CD8-positive, alpha-beta memory T cell (primary cell): ENCODE measurements at regions not wholly inside any gene's neighbourhood (a gene's known extent, or its start where the extent isn't known, plus 50 kb on each side); places are given as distances from the start of the nearest gene placed in this dataset.

ENCODE experiments used
- CTCF ChIA-PET: fragments of 350-600 bp; sonication (Branson Sonifier 250); formaldehyde crosslinking; loops from one replicate; lab custom pipeline; 2021; ENCODE audit warnings: antibody characterized with exemption; lab: Charles Lee
- POLR2A ChIA-PET: fragments of 350-600 bp; sonication (Branson Sonifier 250); formaldehyde crosslinking; loops from one replicate; lab custom pipeline; 2021; ENCODE audit warnings: antibody characterized with exemption; lab: Charles Lee
- DNase-seq, 5 donors: peaks; one replicate each; pipeline versions ENCODE4 v3.0.0 to v3.0.0-alpha.2; 2020 to 2022; ENCODE audit warnings: mixed read lengths in 1 of 5
- H3K27ac ChIP-seq: one replicate; pipeline ENCODE4 v1.7.0; 2013; ENCODE audit warnings: low read depth, mild to moderate bottlenecking, low read length, moderate library complexity
- H3K27me3 ChIP-seq: 2 replicates; pipeline ENCODE4 v1.7.0; 2013; ENCODE audit warnings: low read length, mild to moderate bottlenecking; ENCODE audit not compliant: insufficient read depth, poor library complexity, severe bottlenecking
- H3K36me3 ChIP-seq: 2 replicates; pipeline ENCODE4 v1.7.0; 2013; ENCODE audit warnings: mild to moderate bottlenecking, low read length, moderate library complexity; ENCODE audit not compliant: insufficient read depth
- H3K4me1 ChIP-seq: 2 replicates; pipeline ENCODE4 v1.7.0; 2013; ENCODE audit warnings: mild to moderate bottlenecking, low read length, moderate library complexity; ENCODE audit not compliant: insufficient read depth
- H3K4me3 ChIP-seq: 2 replicates; pipeline ENCODE4 v1.7.0; 2013; ENCODE audit warnings: mild to moderate bottlenecking, low read length
- H3K9me3 ChIP-seq: 2 replicates; pipeline ENCODE4 v1.7.0; 2013; ENCODE audit warnings: mild to moderate bottlenecking, low read length
- H3K27ac Mint-ChIP-seq, 8 donors: one replicate each; pipeline ENCODE4 v1.8.0; 2020 to 2021; ENCODE audit warnings: mixed read lengths in 8 of 8, mild to moderate bottlenecking in 6 of 8, inconsistent platforms in 3 of 8, moderate library complexity in 3 of 8
- H3K27me3 Mint-ChIP-seq, 2 donors: one replicate each; pipeline ENCODE4 v1.8.0; 2020 to 2021; ENCODE audit warnings: mixed read lengths in 2 of 2, mild to moderate bottlenecking in 1 of 2, moderate library complexity in 1 of 2
- H3K36me3 Mint-ChIP-seq, 3 donors: one replicate each; pipeline ENCODE4 v1.8.0; 2020 to 2021; ENCODE audit warnings: mixed read lengths in 3 of 3, inconsistent platforms in 1 of 3, mild to moderate bottlenecking in 1 of 3
- H3K4me1 Mint-ChIP-seq, 3 donors: one replicate each; pipeline ENCODE4 v1.8.0; 2020 to 2021; ENCODE audit warnings: mixed read lengths in 3 of 3, inconsistent platforms in 1 of 3, mild to moderate bottlenecking in 1 of 3
- H3K4me3 Mint-ChIP-seq, 7 donors: one replicate each; pipeline ENCODE4 v1.8.0; 2020 to 2021; ENCODE audit warnings: mixed read lengths in 7 of 7, mild to moderate bottlenecking in 6 of 7, moderate library complexity in 4 of 7, inconsistent platforms in 2 of 7
- H3K9me3 Mint-ChIP-seq, 5 donors: one replicate each; pipeline ENCODE4 v1.8.0; 2020 to 2022; ENCODE audit warnings: mixed read lengths in 5 of 5, mild to moderate bottlenecking in 3 of 5, moderate library complexity in 2 of 5, inconsistent platforms in 1 of 5

DNA sequence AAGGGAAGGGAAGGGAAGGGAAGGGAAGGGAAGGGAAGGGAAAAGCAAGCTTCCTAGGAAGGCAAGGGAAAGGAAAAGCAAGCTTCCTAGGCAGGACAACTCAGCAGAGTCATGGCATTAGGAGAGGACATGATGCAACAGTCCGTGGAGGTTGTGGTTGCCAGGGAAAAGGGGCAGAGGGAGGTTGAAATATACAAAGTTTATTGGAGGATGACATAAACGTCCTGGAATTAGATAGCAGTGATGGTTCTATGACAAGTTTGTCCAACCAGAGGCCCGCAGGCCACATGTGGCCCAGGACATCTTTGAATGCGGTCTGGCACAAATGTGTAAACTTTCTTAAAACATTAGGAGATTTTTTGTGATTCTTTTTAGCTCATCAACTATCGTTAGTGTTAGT is 59.8 kb upstream of the OPN4 start:
- H3K27me3 Mint-ChIP-seq = peaks cover 0 to 1% of the 10 kb centered on the region in 2 donors
- Histone ChIP-seq H3K4me3 (no peak overlapping the region), H3K27ac (no peak overlapping the region), H3K9me3 (no peaks in the 10 kb centered on the region), H3K4me1 (no peaks in the 10 kb centered on the region), H3K27me3 (no peaks in the 10 kb centered on the region), H3K36me3 (no peaks in the 10 kb centered on the region)
- no peak for DNase-seq
- ChIA-PET CTCF (interaction anchor here (1.3 kb wide), 1 partner anchor 9 kb away, joined by 3 read pairs; no protein-coding TSS in a partner anchor), POLR2A (no interaction called here)
- no peaks in the 10 kb centered on the region for H3K9me3 Mint-ChIP-seq
- no peak overlapping the region for H3K4me3 Mint-ChIP-seq
- no peak overlapping the region for H3K27ac Mint-ChIP-seq
- no peaks in the 10 kb centered on the region for H3K4me1 Mint-ChIP-seq
- H3K36me3 Mint-ChIP-seq = no peaks in the 10 kb centered on the region

DNA sequence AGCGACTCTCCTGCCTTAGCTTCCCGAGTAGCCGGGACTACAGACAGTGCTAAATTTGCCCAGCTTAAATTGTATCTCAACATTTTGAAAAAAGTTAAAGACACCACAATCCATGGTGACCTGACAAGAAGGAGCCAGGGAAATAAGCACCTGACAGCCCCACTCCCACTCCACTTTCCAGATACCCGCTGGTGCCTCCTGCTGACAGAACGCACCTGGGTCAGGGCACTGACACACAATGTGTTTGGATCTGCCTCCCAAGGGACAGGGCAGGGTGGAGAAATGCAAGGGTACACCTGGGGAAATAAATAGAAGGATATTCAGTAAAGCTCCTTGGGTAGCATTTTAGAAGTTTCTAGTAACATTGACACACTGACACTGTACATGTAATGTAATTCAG is 58.9 kb upstream of the OPN4 start:
- Histone ChIP-seq H3K27ac (no peak overlapping the region), H3K4me1 (no peaks in the 10 kb centered on the region), H3K36me3 (no peaks in the 10 kb centered on the region), H3K9me3 (no peaks in the 10 kb centered on the region), H3K27me3 (no peaks in the 10 kb centered on the region), H3K4me3 (no peak overlapping the region)
- Mint-ChIP-seq H3K4me1 (no peaks in the 10 kb centered on the region), H3K27ac (no peak overlapping the region), H3K9me3 (no peaks in the 10 kb centered on the region), H3K27me3 (peaks cover 0 to 4% of the 10 kb centered on the region in 2 donors), H3K36me3 (no peaks in the 10 kb centered on the region), H3K4me3 (no peak overlapping the region)
- POLR2A ChIA-PET = interaction anchor here (0.7 kb wide), 1 partner anchor 1227 kb away, joined by 5 read pairs; no protein-coding TSS in a partner anchor
- CTCF ChIA-PET = no interaction called here
- no peak for DNase-seq

DNA sequence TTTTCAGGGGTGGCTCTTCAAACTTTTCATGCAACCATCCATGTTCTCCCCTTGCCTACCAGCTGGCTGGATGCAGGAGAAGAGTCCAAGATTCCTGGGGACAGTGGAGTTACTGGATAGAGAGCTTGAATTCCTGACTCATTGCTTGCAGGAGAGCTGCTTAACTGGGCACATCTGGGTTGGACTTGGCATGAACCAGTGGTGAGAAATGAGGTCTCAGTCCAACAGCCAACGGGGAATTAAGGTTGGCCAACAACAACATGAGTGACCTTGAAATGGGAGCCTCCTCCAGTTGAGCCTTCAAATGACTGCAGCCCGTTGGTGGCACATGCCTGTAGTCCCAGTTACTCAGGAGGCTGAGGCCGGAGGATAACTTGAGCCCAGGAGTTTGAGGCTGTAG is 58.1 kb upstream of the OPN4 start:
- Mint-ChIP-seq H3K27me3 (peaks cover 0 to 6% of the 10 kb centered on the region in 2 donors), H3K4me1 (no peaks in the 10 kb centered on the region), H3K4me3 (no peak overlapping the region), H3K27ac (no peak overlapping the region), H3K9me3 (no peaks in the 10 kb centered on the region), H3K36me3 (no peaks in the 10 kb centered on the region)
- Histone ChIP-seq H3K4me1 (no peaks in the 10 kb centered on the region), H3K27me3 (no peaks in the 10 kb centered on the region), H3K9me3 (no peaks in the 10 kb centered on the region), H3K4me3 (no peak overlapping the region), H3K36me3 (no peaks in the 10 kb centered on the region), H3K27ac (no peak overlapping the region)
- CTCF ChIA-PET = no interaction called here
- no peak for DNase-seq
- POLR2A ChIA-PET = no interaction called here

DNA sequence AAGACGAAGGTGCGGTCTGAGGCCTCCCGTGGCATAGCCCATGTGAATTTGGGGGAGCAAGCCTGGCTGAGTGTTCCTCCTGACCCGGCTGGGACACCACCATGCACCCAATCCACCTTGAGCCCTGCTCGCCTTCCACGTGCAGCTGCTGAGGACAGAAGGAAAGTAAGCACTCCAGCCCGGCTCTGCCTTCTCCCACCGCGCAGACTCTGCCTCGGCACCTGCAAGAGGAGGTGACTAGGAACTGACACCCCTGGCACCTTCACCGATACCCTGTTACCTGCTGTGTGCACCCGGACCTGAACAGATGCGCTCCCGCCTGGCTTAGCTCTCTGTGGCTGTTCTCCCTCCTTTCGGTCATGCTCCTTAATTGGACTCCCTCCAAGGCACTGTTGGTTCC is 57.0 kb upstream of the OPN4 start:
- Histone ChIP-seq H3K36me3 (no peaks in the 10 kb centered on the region), H3K4me3 (no peak overlapping the region), H3K27me3 (no peaks in the 10 kb centered on the region), H3K9me3 (no peaks in the 10 kb centered on the region), H3K4me1 (no peaks in the 10 kb centered on the region), H3K27ac (no peak overlapping the region)
- Mint-ChIP-seq H3K36me3 (no peaks in the 10 kb centered on the region), H3K9me3 (no peaks in the 10 kb centered on the region), H3K27ac (no peak overlapping the region), H3K4me1 (no peaks in the 10 kb centered on the region), H3K27me3 (peaks cover 0 to 6% of the 10 kb centered on the region in 2 donors), H3K4me3 (no peak overlapping the region)
- CTCF ChIA-PET = no interaction called here
- POLR2A ChIA-PET = no interaction called here
- no peak for DNase-seq

GRCh38 chr10:86598151-86598550 is 56.2 kb upstream of the OPN4 start:
- Mint-ChIP-seq H3K9me3 (no peaks in the 10 kb centered on the region), H3K36me3 (no peaks in the 10 kb centered on the region), H3K27me3 (peaks cover 0 to 6% of the 10 kb centered on the region in 2 donors), H3K4me1 (no peaks in the 10 kb centered on the region), H3K4me3 (no peak overlapping the region), H3K27ac (no peak overlapping the region)
- DNase-seq = no peak
- ChIA-PET CTCF (no interaction called here), POLR2A (no interaction called here)
- H3K27ac ChIP-seq = no peak overlapping the region
- no peak overlapping the region for H3K4me3 ChIP-seq
- H3K27me3 ChIP-seq = no peaks in the 10 kb centered on the region
- H3K36me3 ChIP-seq = no peaks in the 10 kb centered on the region
- H3K4me1 ChIP-seq = no peaks in the 10 kb centered on the region
- no peaks in the 10 kb centered on the region for H3K9me3 ChIP-seq

GRCh38 chr10:86599041-86599440 is 55.3 kb upstream of the OPN4 start:
- Mint-ChIP-seq H3K4me3 (no peak overlapping the region), H3K9me3 (no peaks in the 10 kb centered on the region), H3K27ac (no peak overlapping the region), H3K4me1 (no peaks in the 10 kb centered on the region), H3K36me3 (no peaks in the 10 kb centered on the region), H3K27me3 (peaks cover 0 to 5% of the 10 kb centered on the region in 2 donors)
- Histone ChIP-seq H3K9me3 (no peaks in the 10 kb centered on the region), H3K27me3 (no peaks in the 10 kb centered on the region), H3K4me3 (no peak overlapping the region), H3K36me3 (no peaks in the 10 kb centered on the region), H3K27ac (no peak overlapping the region), H3K4me1 (no peaks in the 10 kb centered on the region)
- CTCF ChIA-PET = no interaction called here
- POLR2A ChIA-PET = no interaction called here
- DNase-seq = no peak

DNA sequence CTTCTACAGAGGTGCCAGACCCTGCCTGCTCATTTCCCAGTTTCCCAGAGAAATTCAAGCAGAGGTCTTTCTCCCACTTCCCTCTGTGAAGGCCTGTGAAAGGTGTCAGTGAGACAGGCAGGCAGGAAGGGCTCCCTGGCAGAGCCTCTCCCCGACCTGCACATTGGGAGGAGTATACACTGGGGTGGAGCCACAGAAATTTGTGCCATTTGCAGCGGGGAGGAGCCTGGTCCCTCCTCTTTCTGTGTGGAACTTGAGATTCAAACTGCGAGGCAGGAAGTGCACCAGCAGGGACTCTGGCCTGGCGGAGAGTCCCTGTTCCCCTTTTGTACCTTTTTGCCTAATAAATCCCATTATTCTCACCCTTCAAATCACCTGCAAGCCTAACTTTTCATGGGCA is 54.6 kb upstream of the OPN4 start:
- Histone ChIP-seq H3K4me3 (no peak overlapping the region), H3K27me3 (no peaks in the 10 kb centered on the region), H3K27ac (no peak overlapping the region), H3K4me1 (no peaks in the 10 kb centered on the region), H3K36me3 (no peaks in the 10 kb centered on the region), H3K9me3 (no peaks in the 10 kb centered on the region)
- no peak for DNase-seq
- Mint-ChIP-seq H3K9me3 (no peaks in the 10 kb centered on the region), H3K27me3 (peaks cover 0 to 4% of the 10 kb centered on the region in 2 donors), H3K27ac (peak overlapping the region in 1 of 8 donors; percentile 60), H3K4me1 (no peaks in the 10 kb centered on the region), H3K4me3 (no peak overlapping the region), H3K36me3 (no peaks in the 10 kb centered on the region)
- POLR2A ChIA-PET = no interaction called here
- CTCF ChIA-PET = no interaction called here

GRCh38 chr10:86600296-86600695 is 54.1 kb upstream of the OPN4 start:
- Mint-ChIP-seq H3K4me1 (no peaks in the 10 kb centered on the region), H3K36me3 (no peaks in the 10 kb centered on the region), H3K4me3 (no peak overlapping the region), H3K27ac (no peak overlapping the region), H3K27me3 (peaks cover 0 to 4% of the 10 kb centered on the region in 2 donors), H3K9me3 (no peaks in the 10 kb centered on the region)
- no peak for DNase-seq
- no peak overlapping the region for H3K27ac ChIP-seq
- no peaks in the 10 kb centered on the region for H3K27me3 ChIP-seq
- no peaks in the 10 kb centered on the region for H3K4me1 ChIP-seq
- CTCF ChIA-PET = no interaction called here
- POLR2A ChIA-PET = no interaction called here
- no peak overlapping the region for H3K4me3 ChIP-seq
- no peaks in the 10 kb centered on the region for H3K36me3 ChIP-seq
- H3K9me3 ChIP-seq = no peaks in the 10 kb centered on the region
